BE2C (cell line): ENCODE measurements at regions not wholly inside any gene's neighbourhood (a gene's known extent, or its start where the extent isn't known, plus 50 kb on each side); places are given as distances from the start of the nearest gene placed in this dataset.

ENCODE experiments used
- DNase-seq: peaks from one replicate; pipeline ENCODE4 v3.0.0-alpha.2; 2020
- H3K27me3 ChIP-seq: fragments of 250-450 bp; sonication (Bioruptor Pico); 2 replicates; pipeline ENCODE4 v1.5.1; 2020; ENCODE audit warnings: mild to moderate bottlenecking
- H3K36me3 ChIP-seq: fragments of 250-450 bp; sonication (Bioruptor Pico); 2 replicates; pipeline ENCODE4 v1.5.1; 2020; ENCODE audit warnings: mild to moderate bottlenecking
- H3K4me1 ChIP-seq: fragments of 250-450 bp; sonication (Bioruptor Pico); 2 replicates; pipeline ENCODE4 v1.5.1; 2020
- H3K4me3 ChIP-seq: 2 replicates; pipeline ENCODE4 v1.5.1; 2011; ENCODE audit warnings: low read depth, low read length
- H3K9me3 ChIP-seq: fragments of 250-450 bp; sonication (Bioruptor Pico); 2 replicates; pipeline ENCODE4 v1.5.1; 2020
- TF ChIP-seq, protein P1 (sequence below): IDR thresholded peaks from 2 replicates; pipeline ENCODE4 v1.5.1; 2012; ENCODE audit warnings: mild to moderate bottlenecking, low read depth, low read length

DNA sequence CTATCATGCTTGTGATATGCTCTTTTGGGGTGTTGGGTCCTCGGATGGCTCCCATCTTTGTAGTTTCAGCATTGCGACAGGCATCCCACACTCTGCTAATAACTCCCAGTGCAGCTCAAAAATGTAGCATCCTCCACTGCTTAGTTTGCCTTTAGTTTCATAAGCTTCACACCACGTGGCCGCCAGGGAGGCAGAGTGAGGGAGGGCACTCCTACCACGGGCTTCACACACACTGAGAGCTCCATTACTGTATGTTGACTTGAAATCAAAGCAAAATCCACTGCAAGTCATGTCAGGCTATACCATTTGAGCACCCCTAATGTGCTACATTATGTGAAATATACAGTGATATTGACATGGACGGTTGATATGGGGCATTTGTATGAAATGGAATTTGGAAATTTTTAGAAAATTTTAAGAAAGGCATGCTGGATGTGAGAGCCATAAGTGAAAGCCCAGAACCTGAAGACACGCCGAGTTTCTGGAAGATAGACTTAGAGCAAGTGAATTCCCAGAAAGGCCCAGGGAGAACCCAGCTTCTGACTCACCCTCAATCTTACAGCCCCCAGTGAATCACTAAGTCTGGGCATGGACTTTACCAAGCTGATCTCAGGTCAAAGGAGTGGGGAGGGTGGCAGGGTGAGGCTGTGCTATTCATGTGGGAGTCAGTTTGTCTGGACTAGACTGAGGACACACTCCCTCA is 94.1 kb downstream of the HSPH1 start:
- no peak for DNase-seq
- H3K4me3 ChIP-seq = no peak overlapping the region
- no peaks in the 10 kb centered on the region for H3K36me3 ChIP-seq
- H3K9me3 ChIP-seq = no peaks in the 10 kb centered on the region
- H3K4me1 ChIP-seq = no peaks in the 10 kb centered on the region
- H3K27me3 ChIP-seq = no peaks in the 10 kb centered on the region
- TF ChIP-seq, protein P1, sequence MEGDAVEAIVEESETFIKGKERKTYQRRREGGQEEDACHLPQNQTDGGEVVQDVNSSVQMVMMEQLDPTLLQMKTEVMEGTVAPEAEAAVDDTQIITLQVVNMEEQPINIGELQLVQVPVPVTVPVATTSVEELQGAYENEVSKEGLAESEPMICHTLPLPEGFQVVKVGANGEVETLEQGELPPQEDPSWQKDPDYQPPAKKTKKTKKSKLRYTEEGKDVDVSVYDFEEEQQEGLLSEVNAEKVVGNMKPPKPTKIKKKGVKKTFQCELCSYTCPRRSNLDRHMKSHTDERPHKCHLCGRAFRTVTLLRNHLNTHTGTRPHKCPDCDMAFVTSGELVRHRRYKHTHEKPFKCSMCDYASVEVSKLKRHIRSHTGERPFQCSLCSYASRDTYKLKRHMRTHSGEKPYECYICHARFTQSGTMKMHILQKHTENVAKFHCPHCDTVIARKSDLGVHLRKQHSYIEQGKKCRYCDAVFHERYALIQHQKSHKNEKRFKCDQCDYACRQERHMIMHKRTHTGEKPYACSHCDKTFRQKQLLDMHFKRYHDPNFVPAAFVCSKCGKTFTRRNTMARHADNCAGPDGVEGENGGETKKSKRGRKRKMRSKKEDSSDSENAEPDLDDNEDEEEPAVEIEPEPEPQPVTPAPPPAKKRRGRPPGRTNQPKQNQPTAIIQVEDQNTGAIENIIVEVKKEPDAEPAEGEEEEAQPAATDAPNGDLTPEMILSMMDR = no peak

DNA sequence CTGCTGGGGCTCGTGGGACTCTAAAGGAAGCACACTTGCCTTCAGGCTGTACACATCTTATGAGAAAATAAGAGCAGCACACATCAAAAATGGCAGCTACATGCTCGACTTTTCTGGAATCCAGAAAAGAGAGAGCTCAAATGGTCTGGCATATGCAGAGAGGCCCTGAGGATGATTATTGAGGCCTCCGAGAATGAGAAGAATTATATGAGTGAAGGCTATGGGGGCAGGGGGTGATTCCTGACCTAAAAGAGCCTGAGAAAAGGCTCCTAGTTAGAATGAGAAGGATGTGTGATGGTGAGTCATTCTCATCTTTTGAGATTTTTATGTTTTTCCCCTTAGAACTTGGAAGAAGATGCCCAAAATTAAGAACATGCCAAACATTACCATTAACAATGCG is 97.1 kb downstream of the HSPH1 start:
- DNase-seq = no peak
- Histone ChIP-seq H3K9me3 (no peaks in the 10 kb centered on the region), H3K4me3 (no peak overlapping the region), H3K4me1 (no peaks in the 10 kb centered on the region), H3K36me3 (no peaks in the 10 kb centered on the region), H3K27me3 (no peaks in the 10 kb centered on the region)
- TF ChIP-seq, protein P1 = no peak

DNA sequence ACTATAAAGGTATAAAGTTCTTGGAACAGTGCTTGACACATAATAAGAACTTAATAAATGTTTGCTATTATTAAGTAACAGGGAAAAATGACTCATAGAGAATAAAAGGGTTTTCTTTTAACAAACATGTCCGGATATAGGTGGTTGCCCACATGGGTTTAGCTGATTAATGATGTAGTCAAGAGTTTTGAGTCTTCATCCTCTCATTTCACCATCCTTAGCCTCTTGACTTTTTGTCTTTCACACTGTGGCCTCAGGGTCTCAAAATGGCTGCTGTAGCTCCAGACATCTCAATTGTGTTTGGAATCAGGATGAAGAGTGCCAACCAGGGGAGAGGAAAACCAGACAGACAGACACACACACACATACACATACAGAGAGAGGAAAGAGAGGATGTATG is 97.9 kb downstream of the HSPH1 start:
- Histone ChIP-seq H3K4me1 (no peaks in the 10 kb centered on the region), H3K4me3 (no peak overlapping the region), H3K36me3 (no peaks in the 10 kb centered on the region), H3K27me3 (no peaks in the 10 kb centered on the region), H3K9me3 (no peaks in the 10 kb centered on the region)
- no peak for DNase-seq
- TF ChIP-seq, protein P1 = no peak

DNA sequence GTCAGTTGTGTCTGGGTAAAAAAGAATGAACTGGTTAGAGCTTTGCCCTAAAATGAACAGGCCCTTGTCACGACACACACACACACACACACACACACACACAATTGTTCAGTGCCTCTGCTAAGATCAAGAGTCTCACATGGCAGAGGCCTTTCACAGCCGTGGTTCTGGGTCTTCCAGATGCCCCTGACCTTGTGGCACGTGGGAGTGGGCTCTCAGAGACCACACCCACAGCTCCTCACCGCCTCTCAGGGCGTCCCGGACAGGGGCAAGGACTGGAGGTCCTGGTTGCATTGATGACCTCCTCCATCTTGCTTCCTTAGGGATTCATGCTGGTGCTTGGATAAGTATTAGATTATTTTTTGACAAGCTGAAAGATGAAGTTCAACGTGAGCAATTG is 101.0 kb downstream of the HSPH1 start:
- TF ChIP-seq, protein P1 = no peak
- DNase-seq = no peak
- no peaks in the 10 kb centered on the region for H3K27me3 ChIP-seq
- H3K36me3 ChIP-seq = no peaks in the 10 kb centered on the region
- H3K4me3 ChIP-seq = no peak overlapping the region
- H3K4me1 ChIP-seq = peaks cover 6% of the 10 kb centered on the region; the same call in 1 of the 2 replicates
- H3K9me3 ChIP-seq = no peaks in the 10 kb centered on the region; the same call in 1 of the 2 replicates

DNA sequence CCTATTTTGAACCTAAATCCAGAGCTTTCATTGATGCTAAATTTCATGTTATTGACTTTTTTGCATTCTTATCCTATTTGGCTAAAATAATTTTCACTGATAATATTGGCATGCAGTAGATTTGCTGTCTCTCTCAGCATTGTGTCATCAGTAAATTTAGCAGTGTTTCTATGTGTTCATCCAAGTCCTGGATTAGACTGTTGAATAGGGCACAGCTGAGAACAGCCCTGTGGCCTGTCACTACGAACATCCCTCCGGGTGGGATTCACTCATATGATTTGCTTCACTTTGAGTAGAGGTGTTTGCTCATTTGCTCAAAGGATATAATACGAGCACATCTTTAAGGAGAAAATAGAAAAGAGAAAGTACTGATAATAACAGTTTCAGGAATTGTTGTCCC is 101.5 kb downstream of the HSPH1 start:
- TF ChIP-seq, protein P1 = no peak
- no peak for DNase-seq
- Histone ChIP-seq H3K36me3 (no peaks in the 10 kb centered on the region), H3K4me3 (no peak overlapping the region), H3K27me3 (no peaks in the 10 kb centered on the region), H3K4me1 (peaks cover 6% of the 10 kb centered on the region; the same call in 1 of the 2 replicates), H3K9me3 (no peaks in the 10 kb centered on the region; the same call in 1 of the 2 replicates)

DNA sequence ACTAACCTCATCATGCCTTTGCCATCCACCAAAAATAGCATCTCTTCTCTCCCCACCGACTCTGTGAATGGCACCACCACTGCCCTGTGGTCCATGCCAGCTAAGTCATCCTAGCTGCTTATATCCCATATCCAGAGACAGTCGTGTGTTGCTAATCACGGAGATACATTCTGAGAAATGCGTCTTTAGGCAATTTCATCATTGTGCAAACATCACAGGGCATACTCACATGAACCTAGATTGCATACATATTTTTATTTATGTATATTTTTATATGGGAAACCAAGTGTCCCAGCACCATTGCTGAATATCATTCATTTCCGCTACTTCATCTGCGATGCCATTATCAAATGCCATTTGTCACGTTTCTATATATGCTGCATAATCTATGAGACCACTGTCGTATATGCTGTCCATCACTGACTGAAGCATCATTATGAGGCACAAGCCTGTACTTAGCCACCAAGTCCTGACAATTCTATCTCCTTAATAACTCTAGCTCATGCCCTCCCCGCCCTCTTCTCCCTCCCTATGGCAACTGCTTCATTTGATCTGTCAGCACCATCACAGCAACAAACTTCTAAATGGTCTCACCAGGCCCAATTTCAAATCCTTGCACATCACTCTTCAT is 104.2 kb downstream of the HSPH1 start:
- TF ChIP-seq, protein P1 = no peak
- H3K4me1 ChIP-seq = peaks cover 6% of the 10 kb centered on the region; the same call in 1 of the 2 replicates

More for the DNA sequence above, 104.2 kb downstream of the HSPH1 start:
- Histone ChIP-seq H3K27me3 (no peaks in the 10 kb centered on the region), H3K4me3 (no peak overlapping the region), H3K9me3 (no peaks in the 10 kb centered on the region; the same call in 1 of the 2 replicates), H3K36me3 (no peaks in the 10 kb centered on the region)
- no peak for DNase-seq
